Activated B cell treated with CpG ODN at 0.5 μM for 24 hours (primary cell): ENCODE measurements at regions not wholly inside any gene's neighbourhood (a gene's known extent, or its start where the extent isn't known, plus 50 kb on each side); places are given as distances from the start of the nearest gene placed in this dataset.
"Not testable (repeated sequence)": the region's sequence is repeated elsewhere in the genome, so short reads cannot be mapped to it uniquely, and the experiment has no call there.

Experiments
- ATAC-seq: fragments of 200-7000 bp; cut with Tn5 transposase; one replicate; pipeline ENCODE4 v1.10.0; 2021; ENCODE audit warnings: low read depth, mild to moderate bottlenecking, moderate library complexity
- CTCF ChIA-PET: fragments of 350-600 bp; sonication (Branson Sonifier 250); formaldehyde crosslinking; loops from one replicate; lab custom pipeline; 2021; ENCODE audit warnings: antibody characterized with exemption; lab: Charles Lee
- POLR2A ChIA-PET: fragments of 350-600 bp; sonication (Branson Sonifier 250); formaldehyde crosslinking; loops from one replicate; lab custom pipeline; 2021; ENCODE audit warnings: antibody characterized with exemption; lab: Charles Lee
- DNase-seq: peaks from one replicate; pipeline ENCODE4 v3.0.0; 2022
- H3K27ac Mint-ChIP-seq: one replicate; pipeline ENCODE4 v1.8.0; 2020; ENCODE audit warnings: mixed read lengths
- H3K27me3 Mint-ChIP-seq: one replicate; pipeline ENCODE4 v1.8.0; 2021; ENCODE audit warnings: mixed read lengths
- H3K36me3 Mint-ChIP-seq: one replicate; pipeline ENCODE4 v1.8.0; 2021; ENCODE audit warnings: low read depth, mixed read lengths
- H3K4me1 Mint-ChIP-seq: one replicate; pipeline ENCODE4 v1.8.0; 2021; ENCODE audit warnings: mixed read lengths
- H3K4me3 Mint-ChIP-seq: one replicate; pipeline ENCODE4 v1.8.0; 2020; ENCODE audit warnings: mild to moderate bottlenecking, mixed read lengths
- H3K9me3 Mint-ChIP-seq: one replicate; pipeline ENCODE4 v1.8.0; 2020; ENCODE audit warnings: mixed read lengths
- CTCF ChIP-seq: fragments of 200-600 bp; IDR thresholded peaks from one replicate; pipeline ENCODE4 v1.8.0; 2022; ENCODE audit warnings: antibody characterized with exemption, mild to moderate bottlenecking
- intact Hi-C: fragments of 100-400 bp; cut with micrococcal nuclease; formaldehyde crosslinking; loops from one replicate; pipeline ENCODE4 v1.15.1; 2024

DNA sequence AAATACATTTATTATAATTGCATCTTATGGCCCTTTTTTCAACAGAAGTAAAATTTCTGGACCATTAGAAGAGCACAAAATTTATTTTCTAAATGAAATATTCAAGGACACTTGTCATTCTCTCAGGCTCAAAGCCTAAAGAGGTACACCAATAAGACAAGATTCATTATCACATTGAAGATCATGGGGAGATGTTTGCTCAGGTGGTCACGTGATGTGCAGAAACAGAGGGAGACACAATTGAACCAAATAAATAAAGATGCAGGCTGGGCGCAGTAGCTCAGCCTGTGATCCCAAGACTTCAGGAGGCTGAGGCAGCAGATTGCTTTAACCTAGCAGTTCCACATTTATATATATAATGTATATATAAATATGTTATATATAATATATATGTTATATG, 53.2 kb upstream of the TMEM254 start:
- Mint-ChIP-seq H3K4me3 (no peak overlapping the region), H3K4me1 (peaks cover 3% of the 10 kb centered on the region), H3K27me3 (no peaks in the 10 kb centered on the region), H3K36me3 (no peaks in the 10 kb centered on the region), H3K27ac (no peak overlapping the region), H3K9me3 (no peaks in the 10 kb centered on the region)
- DNase-seq (no peak), ATAC-seq (no peak)
- TF ChIP-seq CTCF: no peak
- ChIA-PET CTCF (interaction anchor here (1.1 kb wide), 1 partner anchor 20 kb away, joined by 4 read pairs; no protein-coding TSS in a partner anchor), POLR2A (no interaction called here)
- intact Hi-C loops: no loop called here

GRCh38 chr10:80022408-80023001, 56.0 kb upstream of the TMEM254 start:
- intact Hi-C loops, DNase-seq, H3K27me3 Mint-ChIP-seq, CTCF ChIA-PET, H3K4me1 Mint-ChIP-seq, ATAC-seq, H3K9me3 Mint-ChIP-seq, H3K36me3 Mint-ChIP-seq, H3K27ac Mint-ChIP-seq, H3K4me3 Mint-ChIP-seq, POLR2A ChIA-PET: not testable (repeated sequence)

GRCh38 chr10:80018406-80018984, 60.0 kb upstream of the TMEM254 start:
- CTCF ChIA-PET: not testable (repeated sequence)

DNA sequence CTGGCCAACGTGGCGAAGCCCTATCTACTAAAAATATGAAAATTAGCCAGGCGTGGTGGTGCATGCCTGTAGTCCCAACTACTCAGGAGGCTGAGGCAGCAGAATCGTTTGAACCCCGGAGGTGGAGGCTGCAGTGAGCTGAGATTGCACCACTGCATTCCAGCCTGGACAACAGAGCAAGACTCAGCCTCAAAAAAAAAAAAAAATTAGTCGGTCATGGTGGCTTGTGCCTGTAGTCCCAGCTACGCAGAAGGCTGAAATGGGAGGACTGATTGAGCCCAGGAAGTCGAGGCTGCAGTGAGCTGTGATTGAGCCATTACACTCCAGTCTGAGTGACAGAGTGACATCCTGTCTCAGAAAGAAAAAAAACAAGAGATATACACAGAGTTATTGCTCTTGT, 61.3 kb upstream of the TMEM254 start:
- H3K36me3 Mint-ChIP-seq, CTCF ChIA-PET, H3K4me3 Mint-ChIP-seq, DNase-seq, ATAC-seq, H3K9me3 Mint-ChIP-seq, H3K4me1 Mint-ChIP-seq, H3K27me3 Mint-ChIP-seq, POLR2A ChIA-PET, H3K27ac Mint-ChIP-seq, intact Hi-C loops: not testable (repeated sequence)

More at GRCh38 chr10:80018406-80018984, 60.0 kb upstream of the TMEM254 start:
- POLR2A ChIA-PET, H3K4me1 Mint-ChIP-seq, DNase-seq, H3K27me3 Mint-ChIP-seq, H3K4me3 Mint-ChIP-seq, H3K27ac Mint-ChIP-seq, intact Hi-C loops, H3K36me3 Mint-ChIP-seq, H3K9me3 Mint-ChIP-seq, ATAC-seq: not testable (repeated sequence)

- DNase-seq: no peak
- ChIA-PET POLR2A (no interaction called here), CTCF (no interaction called here)
- no peaks in the 10 kb centered on the region for H3K4me1 Mint-ChIP-seq
- no peak for TF ChIP-seq CTCF
- no peak overlapping the region for H3K27ac Mint-ChIP-seq
- intact Hi-C loops: no loop called here
- no peaks in the 10 kb centered on the region for H3K36me3 Mint-ChIP-seq
- no peak overlapping the region for H3K4me3 Mint-ChIP-seq
- no peaks in the 10 kb centered on the region for H3K9me3 Mint-ChIP-seq
- H3K27me3 Mint-ChIP-seq: peaks cover 2% of the 10 kb centered on the region
- ATAC-seq: no peak
Observed at GRCh38 chr10:80015911-80016830, 62.3 kb upstream of the TMEM254 start.

DNA sequence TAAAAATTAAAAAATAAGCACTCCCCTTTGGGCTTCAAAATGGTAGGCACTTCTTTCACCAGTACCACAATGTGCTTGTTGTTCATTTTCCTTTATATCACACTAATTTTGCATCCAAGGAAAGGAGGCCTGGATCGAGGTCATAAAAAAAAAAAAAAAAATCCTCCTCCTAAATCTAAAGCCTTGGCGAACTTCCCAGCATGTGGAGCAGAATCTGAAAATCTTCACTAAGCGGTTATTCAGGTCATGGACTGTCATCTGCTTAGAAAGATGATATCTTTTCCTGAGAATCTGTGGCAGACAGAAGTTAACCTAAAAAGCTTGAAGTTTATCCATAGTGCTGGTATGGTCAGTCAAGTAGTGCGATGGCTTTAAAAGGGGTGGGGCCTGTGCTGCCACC, 64.2 kb upstream of the SFTPD start:
- DNase-seq, H3K27ac Mint-ChIP-seq, intact Hi-C loops, H3K9me3 Mint-ChIP-seq, POLR2A ChIA-PET, H3K27me3 Mint-ChIP-seq, ATAC-seq, H3K36me3 Mint-ChIP-seq, H3K4me1 Mint-ChIP-seq, CTCF ChIA-PET, H3K4me3 Mint-ChIP-seq: not testable (repeated sequence)

- H3K4me1 Mint-ChIP-seq, POLR2A ChIA-PET, CTCF ChIA-PET, H3K27ac Mint-ChIP-seq, H3K27me3 Mint-ChIP-seq, H3K36me3 Mint-ChIP-seq, H3K9me3 Mint-ChIP-seq, intact Hi-C loops, ATAC-seq, DNase-seq, H3K4me3 Mint-ChIP-seq: not testable (repeated sequence)
Observed at GRCh38 chr10:80011144-80011543, 62.2 kb upstream of the SFTPD start.
